ENCODE measurements at regions not wholly inside any gene's neighbourhood (a gene's known extent, or its start where the extent isn't known, plus 50 kb on each side); places are given as distances from the start of the nearest gene placed in this dataset.
"Not testable (repeated sequence)": the region's sequence is repeated elsewhere in the genome, so short reads cannot be mapped to it uniquely, and the experiment has no call there.

DNA sequence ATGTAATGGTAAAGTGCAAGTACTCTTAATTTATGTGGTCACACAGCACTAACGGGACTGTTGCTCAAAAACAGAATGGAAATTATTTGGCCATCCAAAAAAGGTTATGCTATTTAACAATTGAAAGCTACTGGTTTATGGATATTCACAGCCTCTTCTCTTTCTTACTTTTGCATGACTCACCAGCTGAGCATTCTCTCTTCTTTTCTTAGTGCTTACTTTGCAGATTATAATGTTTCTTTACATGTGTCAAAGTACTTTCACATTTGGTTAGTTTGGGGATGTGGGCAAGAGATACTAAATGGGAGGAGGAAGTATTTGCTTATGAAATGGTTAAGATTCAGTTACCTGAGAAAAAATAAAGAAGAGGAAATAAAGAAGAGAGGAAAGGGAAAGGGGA, 610.5 kb downstream of the HTR1B start:
- Histone ChIP-seq H2AFZ (ENCODE audit: low read depth) (no peak overlapping the region), H3K27me3 (ENCODE audit: insufficient read depth, low read depth) (no peaks in the 10 kb centered on the region), H3K9ac (no peak overlapping the region), H3K27ac (no peak overlapping the region), H4K20me1 (ENCODE audit: insufficient read depth) (no peaks in the 10 kb centered on the region), H3K4me1 (ENCODE audit: low read depth, poor library complexity, severe bottlenecking) (peaks cover 13% of the 10 kb centered on the region), H3K79me2 (ENCODE audit: insufficient read depth, low read depth) (no peaks in the 10 kb centered on the region), H3K36me3 (ENCODE audit: insufficient read depth) (no peaks in the 10 kb centered on the region), H3K4me3 (IDR thresholded peaks at IDR 0.05; ENCODE audit: insufficient read depth, low read depth, low read length) (no peak overlapping the region), H3K4me2 (peak overlapping the region; percentile 8; the same call in 1 of the 2 replicates)
- TF ChIP-seq, protein P1, sequence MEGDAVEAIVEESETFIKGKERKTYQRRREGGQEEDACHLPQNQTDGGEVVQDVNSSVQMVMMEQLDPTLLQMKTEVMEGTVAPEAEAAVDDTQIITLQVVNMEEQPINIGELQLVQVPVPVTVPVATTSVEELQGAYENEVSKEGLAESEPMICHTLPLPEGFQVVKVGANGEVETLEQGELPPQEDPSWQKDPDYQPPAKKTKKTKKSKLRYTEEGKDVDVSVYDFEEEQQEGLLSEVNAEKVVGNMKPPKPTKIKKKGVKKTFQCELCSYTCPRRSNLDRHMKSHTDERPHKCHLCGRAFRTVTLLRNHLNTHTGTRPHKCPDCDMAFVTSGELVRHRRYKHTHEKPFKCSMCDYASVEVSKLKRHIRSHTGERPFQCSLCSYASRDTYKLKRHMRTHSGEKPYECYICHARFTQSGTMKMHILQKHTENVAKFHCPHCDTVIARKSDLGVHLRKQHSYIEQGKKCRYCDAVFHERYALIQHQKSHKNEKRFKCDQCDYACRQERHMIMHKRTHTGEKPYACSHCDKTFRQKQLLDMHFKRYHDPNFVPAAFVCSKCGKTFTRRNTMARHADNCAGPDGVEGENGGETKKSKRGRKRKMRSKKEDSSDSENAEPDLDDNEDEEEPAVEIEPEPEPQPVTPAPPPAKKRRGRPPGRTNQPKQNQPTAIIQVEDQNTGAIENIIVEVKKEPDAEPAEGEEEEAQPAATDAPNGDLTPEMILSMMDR (conservative IDR thresholded peaks at IDR 0.05; ENCODE audit: low read depth, low read length), result no peak

DNA sequence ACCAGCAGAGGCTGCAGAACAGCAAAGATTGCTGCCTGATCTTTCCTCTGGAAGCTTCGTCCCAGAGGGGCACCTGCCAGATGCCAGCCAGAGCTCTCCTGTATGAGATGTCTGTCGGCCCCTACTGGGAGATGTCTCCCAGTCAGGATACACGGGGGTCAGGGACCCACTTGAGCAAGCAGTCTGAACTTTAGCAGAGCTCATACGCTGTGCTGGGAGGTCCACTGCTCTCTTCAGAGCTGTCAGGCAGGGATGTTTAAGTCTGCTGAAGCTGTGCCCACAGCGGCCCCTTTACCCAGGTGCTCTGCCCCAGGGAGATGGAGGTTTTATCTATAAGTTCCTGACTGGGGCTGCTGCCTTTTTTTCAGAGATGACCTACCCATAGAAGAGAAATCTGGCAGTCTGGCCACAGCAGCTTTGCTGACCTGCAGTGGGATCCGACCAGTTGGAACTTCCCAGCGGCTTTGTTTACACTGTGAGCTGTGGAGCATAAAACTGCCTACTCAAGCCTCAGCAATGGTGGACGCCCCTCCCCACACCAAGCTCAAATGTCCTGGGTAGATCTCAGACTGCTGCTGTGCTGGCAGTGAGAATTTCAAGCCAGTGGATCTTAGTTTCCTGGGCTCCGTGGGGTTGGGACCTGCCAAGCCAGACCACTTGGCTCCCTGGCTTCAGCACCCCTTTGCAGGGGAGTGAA, 613.9 kb downstream of the HTR1B start:
- H3K36me3 ChIP-seq (ENCODE audit: insufficient read depth); H3K79me2 ChIP-seq (ENCODE audit: insufficient read depth, low read depth); H3K27me3 ChIP-seq (ENCODE audit: insufficient read depth, low read depth); H3K27ac ChIP-seq; H3K4me2 ChIP-seq; H2AFZ ChIP-seq (ENCODE audit: low read depth); H4K20me1 ChIP-seq (ENCODE audit: insufficient read depth); H3K9ac ChIP-seq; H3K4me3 ChIP-seq (IDR thresholded peaks at IDR 0.05; ENCODE audit: insufficient read depth, low read depth, low read length): not testable (repeated sequence)
- peaks cover 13% of the 10 kb centered on the region for H3K4me1 ChIP-seq (ENCODE audit: low read depth, poor library complexity, severe bottlenecking)

DNA sequence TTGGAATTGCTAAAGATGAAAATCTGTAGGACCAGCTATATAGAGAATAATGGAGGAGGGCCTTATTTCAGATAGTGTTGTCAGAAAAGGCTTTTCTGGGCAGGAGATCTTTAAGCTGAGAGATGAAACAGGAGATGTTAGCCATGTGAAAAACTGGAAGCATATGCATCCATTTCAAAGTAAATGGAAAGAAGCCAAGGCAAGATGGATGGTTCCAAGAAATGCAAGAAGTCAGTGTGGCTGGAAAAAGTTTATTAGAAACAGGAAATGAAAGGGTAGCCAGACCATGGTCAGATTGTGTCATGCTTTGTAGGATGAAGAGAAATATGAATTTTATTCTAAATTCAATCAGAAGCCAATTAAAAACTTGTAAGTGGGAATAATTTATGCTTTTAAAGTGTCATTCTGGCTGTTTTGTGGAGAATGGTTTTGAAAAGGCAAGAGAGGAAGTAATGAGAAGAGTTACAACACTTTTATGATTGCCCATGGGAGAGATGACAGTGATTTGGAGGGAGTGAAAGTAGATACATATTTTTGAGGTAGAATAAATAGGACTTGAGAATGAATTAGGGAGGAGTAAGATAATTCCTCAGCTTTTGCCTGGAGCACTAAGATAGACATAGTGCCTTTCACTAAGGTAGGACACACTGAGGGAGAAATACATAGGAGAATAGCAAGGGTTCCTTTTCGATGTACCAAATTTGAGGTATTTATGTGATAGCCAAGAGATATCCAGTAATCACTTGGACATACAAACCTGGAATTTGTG, 620.1 kb downstream of the HTR1B start:
- Histone ChIP-seq H3K4me2 (no peak overlapping the region), H3K36me3 (ENCODE audit: insufficient read depth) (no peaks in the 10 kb centered on the region)
- TF ChIP-seq, protein P1 (conservative IDR thresholded peaks at IDR 0.05; ENCODE audit: low read depth, low read length), result no peak

DNA sequence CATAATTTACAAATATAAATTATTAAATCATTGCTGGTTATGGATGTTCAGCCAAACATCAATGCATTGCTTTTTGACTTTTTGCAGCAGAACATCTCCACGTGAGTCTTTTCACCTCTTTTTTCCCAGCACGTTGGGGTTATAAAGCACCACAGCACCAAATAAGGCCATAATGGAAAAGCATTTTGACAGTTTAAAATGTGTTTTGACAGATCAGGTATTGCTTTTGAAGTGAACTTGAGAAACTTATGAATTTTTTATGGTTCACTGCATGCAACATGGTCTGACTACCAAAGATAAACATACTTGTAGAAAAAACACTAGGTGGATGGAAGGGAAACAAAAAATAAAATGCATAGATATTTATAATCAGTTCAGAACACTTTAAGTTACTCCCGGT, 622.4 kb downstream of the HTR1B start:
- Histone ChIP-seq H3K4me3 (IDR thresholded peaks at IDR 0.05; ENCODE audit: insufficient read depth, low read depth, low read length) (no peak overlapping the region), H3K27me3 (ENCODE audit: insufficient read depth, low read depth) (no peaks in the 10 kb centered on the region), H3K79me2 (ENCODE audit: insufficient read depth, low read depth) (no peaks in the 10 kb centered on the region), H3K4me1 (ENCODE audit: low read depth, poor library complexity, severe bottlenecking) (no peaks in the 10 kb centered on the region), H3K27ac (no peak overlapping the region), H4K20me1 (ENCODE audit: insufficient read depth) (no peaks in the 10 kb centered on the region), H3K4me2 (no peak overlapping the region), H2AFZ (ENCODE audit: low read depth) (no peak overlapping the region), H3K9ac (no peak overlapping the region), H3K36me3 (ENCODE audit: insufficient read depth) (no peaks in the 10 kb centered on the region)
- TF ChIP-seq, protein P1 (conservative IDR thresholded peaks at IDR 0.05; ENCODE audit: low read depth, low read length), result no peak

More for the DNA sequence above, 620.1 kb downstream of the HTR1B start:
- Histone ChIP-seq H3K4me1 (ENCODE audit: low read depth, poor library complexity, severe bottlenecking) (no peaks in the 10 kb centered on the region), H3K79me2 (ENCODE audit: insufficient read depth, low read depth) (no peaks in the 10 kb centered on the region), H3K27ac (no peak overlapping the region), H3K27me3 (ENCODE audit: insufficient read depth, low read depth) (no peaks in the 10 kb centered on the region), H3K9ac (no peak overlapping the region), H2AFZ (ENCODE audit: low read depth) (no peak overlapping the region), H4K20me1 (ENCODE audit: insufficient read depth) (no peaks in the 10 kb centered on the region), H3K4me3 (IDR thresholded peaks at IDR 0.05; ENCODE audit: insufficient read depth, low read depth, low read length) (no peak overlapping the region)
